GM12878 (cell line): ENCODE measurements at regions not wholly inside any gene's neighbourhood (a gene's known extent, or its start where the extent isn't known, plus 50 kb on each side); places are given as distances from the start of the nearest gene placed in this dataset.

Experiments
- ATAC-seq: fragments of 200-7000 bp; cut with Tn5 transposase; 3 replicates; pipeline ENCODE4 v1.9.1; 2020; ENCODE audit warnings: mild to moderate bottlenecking, moderate library complexity
- BruUV-seq: library from RNA; stranded (reverse); fragments of 400-500 nt; replicated peaks from 2 replicates; lab custom pipeline; 2021; lab: Mats Ljungman, UMichigan
- CTCF ChIA-PET: fragments of 300-600 bp; sonication (Branson Sonifier 250); formaldehyde crosslinking; extraction: SDS; loops from one replicate; lab custom pipeline; 2021; ENCODE audit warnings: inconsistent platforms; lab: Yijun Ruan, JAX
- POLR2A ChIA-PET: fragments of 350-600 bp; formaldehyde crosslinking; extraction: SDS; loops from one replicate; lab custom pipeline; 2021; ENCODE audit warnings: inconsistent platforms; lab: Charles Lee
- RAD21 ChIA-PET: fragments of 300-600 bp; sonication (Branson Sonifier 250); formaldehyde crosslinking; loops from one replicate; lab custom pipeline; 2023; ENCODE audit warnings: antibody characterized with exemption; ENCODE audit not compliant: unreplicated experiment; lab: Charles Lee
- SMC1A ChIA-PET: fragments of 300-600 bp; sonication (Branson Sonifier 250); formaldehyde crosslinking; loops from one replicate; lab custom pipeline; 2023; ENCODE audit not compliant: unreplicated experiment, uncharacterized antibody; lab: Charles Lee
- DNase-seq: peaks from one replicate; pipeline ENCODE4 v3.0.0-alpha.2; 2011; ENCODE audit warnings: low read depth, low spot score
- FAIRE-seq: peaks from 3 replicates; lab custom pipeline; 2011; peaks lifted over from hg19 to GRCh38; lab: Jason Lieb, UNC
- H2AFZ ChIP-seq: 2 replicates; pipeline ENCODE4 v1.6.0; 2011; ENCODE audit warnings: low read depth, low read length, control low read depth; ENCODE audit not compliant: control insufficient read depth
- H3K27ac ChIP-seq: 2 replicates; pipeline ENCODE4 v1.5.1; 2011; ENCODE audit warnings: control low read depth; ENCODE audit not compliant: control insufficient read depth, insufficient read depth
- H3K27me3 ChIP-seq, 2 experiments: replicated peaks in 1 of 2; 2 replicates each; pipeline versions ENCODE4 v1.6.0 to v1.6.1; 2011; ENCODE audit warnings: low read length in 1 of 2; ENCODE audit not compliant: control insufficient read depth in 2 of 2, insufficient read depth in 2 of 2
- H3K36me3 ChIP-seq, 2 experiments: 2 replicates each; pipeline ENCODE4 v1.5.1; 2011; ENCODE audit warnings: low read length in 1 of 2; ENCODE audit not compliant: control insufficient read depth in 2 of 2, insufficient read depth in 2 of 2
- H3K4me1 ChIP-seq: 2 replicates; pipeline ENCODE4 v1.6.1; 2011; ENCODE audit warnings: mild to moderate bottlenecking, low read length, moderate library complexity, mixed read lengths; ENCODE audit not compliant: control insufficient read depth, insufficient read depth
- H3K4me2 ChIP-seq: 2 replicates; pipeline ENCODE4 v1.6.0; 2011; ENCODE audit warnings: control low read depth; ENCODE audit not compliant: control insufficient read depth, insufficient read depth
- H3K4me3 ChIP-seq: fragments of 200-600 bp; sonication (generic); 2 replicates; pipeline ENCODE4 v1.5.1; 2016
- H3K79me2 ChIP-seq: 2 replicates; pipeline ENCODE4 v1.6.0; 2011; ENCODE audit warnings: low read length; ENCODE audit not compliant: control insufficient read depth, insufficient read depth
- H3K9ac ChIP-seq: 2 replicates; pipeline ENCODE4 v1.8.0; 2011; ENCODE audit warnings: low read length, control low read depth, mixed read lengths; ENCODE audit not compliant: control insufficient read depth, insufficient read depth
- H3K9me3 ChIP-seq: replicated peaks from 3 replicates; pipeline ENCODE4 v1.5.1; 2011; ENCODE audit warnings: mild to moderate bottlenecking, low read length; ENCODE audit not compliant: control insufficient read depth, insufficient read depth
- H4K20me1 ChIP-seq: 2 replicates; pipeline ENCODE4 v1.6.0; 2011; ENCODE audit not compliant: control insufficient read depth, insufficient read depth
- CHD1 ChIP-seq: IDR thresholded peaks from 2 replicates; pipeline ENCODE4 v1.6.1; 2012; ENCODE audit warnings: low read depth, low read length, improper control_type of control experiment
- CREB1 ChIP-seq: IDR thresholded peaks from 2 replicates; pipeline ENCODE4 v1.6.1; 2012; ENCODE audit warnings: low read depth, mild to moderate bottlenecking, inconsistent platforms
- ESRRA ChIP-seq: IDR thresholded peaks from 2 replicates; pipeline ENCODE4 v1.6.1; 2012; ENCODE audit warnings: mild to moderate bottlenecking, low read length, improper control_type of control experiment
- FOS ChIP-seq: IDR thresholded peaks from 3 replicates; pipeline ENCODE4 v1.6.1; 2011; ENCODE audit warnings: borderline replicate concordance; ENCODE audit not compliant: insufficient read length; ENCODE audit errors: extremely low read depth
- MYB ChIP-seq: fragments of 150-350 bp; IDR thresholded peaks from 2 replicates; pipeline ENCODE4 v1.6.1; 2014; ENCODE audit warnings: mild to moderate bottlenecking, low read depth, low read length, borderline replicate concordance
- MYC ChIP-seq: IDR thresholded peaks from 2 replicates; pipeline ENCODE4 v1.6.1; 2011; ENCODE audit warnings: mild to moderate bottlenecking, low read length, moderate library complexity, inconsistent platforms; ENCODE audit not compliant: insufficient read depth, insufficient replicate concordance, insufficient read length, severe bottlenecking
- NFYA ChIP-seq: IDR thresholded peaks from 2 replicates; pipeline ENCODE4 v1.6.1; 2011; ENCODE audit warnings: low read depth, mild to moderate bottlenecking, low read length, improper control_type of control experiment, borderline replicate concordance
- NR2C2 ChIP-seq: IDR thresholded peaks from 2 replicates; pipeline ENCODE4 v1.6.1; 2011; ENCODE audit warnings: borderline replicate concordance, low read depth; ENCODE audit not compliant: control insufficient read depth, insufficient read length
- SRF ChIP-seq, 2 experiments: IDR thresholded peaks; 2 replicates each; pipeline ENCODE4 v1.6.1; 2011; ENCODE audit warnings: low read depth in 2 of 2, low read length in 2 of 2, mild to moderate bottlenecking in 1 of 2, moderate library complexity in 1 of 2
- WGBS: methylation state at CpG from one replicate; pipeline ENCODE4 v1.1.6; 2016; ENCODE audit warnings: low lambda C conversion rate; ENCODE audit not compliant: insufficient replicate concordance, insufficient coverage; ENCODE audit errors: missing lambda C conversion rate; 5-methylcytosine and 5-hydroxymethylcytosine counted together
- in situ Hi-C: fragments of 300-500 bp; cut with MboI; formaldehyde crosslinking; loops from 9 replicates; pipeline ENCODE4 v1.14.3; 2018; ENCODE audit warnings: mixed read lengths
- intact Hi-C: fragments of 100-400 bp; cut with micrococcal nuclease; formaldehyde crosslinking; loops from one replicate; pipeline ENCODE4 v1.14.2; 2022; ENCODE audit not compliant: unreplicated experiment

DNA sequence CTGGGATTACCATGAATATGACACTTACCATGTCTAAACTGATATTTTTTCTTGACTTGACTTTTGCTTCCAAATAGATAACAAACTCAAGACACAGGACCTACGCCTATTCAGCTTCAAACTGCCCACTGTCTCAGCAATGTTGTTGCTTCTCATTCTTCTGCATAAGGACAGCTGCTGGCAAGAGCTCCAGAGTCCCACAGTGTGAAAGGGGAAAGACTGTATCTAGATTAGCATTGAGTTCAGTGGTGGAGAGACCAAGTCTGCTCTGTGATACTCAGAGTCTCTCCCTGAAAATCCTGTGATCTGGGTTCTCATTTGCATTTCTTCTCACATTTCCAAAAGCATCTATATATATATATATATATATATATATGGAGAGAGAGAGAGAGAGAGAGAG lies 247.9 kb upstream of the NT5C1B start:
- 18% methylated on average over 1 of the region's 1 CpG for WGBS
- intact Hi-C loops (no loop called here), in situ Hi-C loops (no loop called here)
- Histone ChIP-seq H3K4me3 (no peak overlapping the region), H4K20me1 (no peaks in the 10 kb centered on the region), H3K9me3 (no peaks in the 10 kb centered on the region), H3K79me2 (no peaks in the 10 kb centered on the region), H3K4me2 (no peak overlapping the region), H3K36me3 (no peaks in the 10 kb centered on the region), H3K27ac (no peak overlapping the region), H3K4me1 (no peaks in the 10 kb centered on the region), H3K9ac (no peak overlapping the region), H3K27me3 (no peaks in the 10 kb centered on the region), H2AFZ (no peak overlapping the region)
- FAIRE-seq (no peak), DNase-seq (no peak), ATAC-seq (no peak)
- TF ChIP-seq ESRRA (no peak), CREB1 (no peak), NR2C2 (no peak), MYB (no peak), SRF (IDR thresholded peaks at IDR 0.05; ENCODE audit: low read depth in 2 of 2, low read length in 2 of 2) (no peak), MYC (no peak), CHD1 (no peak), NFYA (no peak), FOS (no peak)
- ChIA-PET POLR2A (no interaction called here), CTCF (interaction anchor here (1.7 to 2.0 kb wide), 2 partner anchors 14 to 18 kb away, joined by 3 to 6 read pairs; no protein-coding TSS in a partner anchor), RAD21 (no interaction called here), SMC1A (no interaction called here)
- BruUV-seq: no TSS peak
